Stimulated activated CD8-positive, alpha-beta memory T cell treated with anti-CD3 and anti-CD28 coated beads, Interleukin-15, amount 100 ng/mL, for 48 hours (primary cell): ENCODE measurements at regions not wholly inside any gene's neighbourhood (a gene's known extent, or its start where the extent isn't known, plus 50 kb on each side); places are given as distances from the start of the nearest gene placed in this dataset.

Source experiments
- DNase-seq, 2 donors: peaks; one replicate each; pipeline ENCODE4 v3.0.0-alpha.2; 2020; ENCODE audit warnings: low read depth in 2 of 2

DNA sequence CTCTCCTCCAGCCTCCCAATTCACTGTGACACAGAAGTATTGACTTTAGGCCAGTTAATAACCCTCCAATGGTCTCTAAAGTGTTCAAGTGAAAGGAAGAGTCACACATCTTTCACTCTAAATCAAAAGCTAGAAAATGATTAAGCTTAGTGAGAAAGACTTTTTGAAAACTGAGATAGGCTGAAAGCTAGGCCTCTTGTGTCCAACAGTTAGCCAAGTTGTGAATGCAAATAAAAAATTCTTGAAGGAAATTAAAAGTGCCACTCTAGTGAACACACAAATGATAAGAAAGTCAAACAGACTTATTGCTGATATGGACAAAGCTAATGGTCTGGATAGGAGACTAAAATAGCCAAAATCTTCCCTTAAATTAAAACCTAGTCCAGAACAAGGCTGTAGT is 687.2 kb downstream of the TRIML1 start:
- no peak for DNase-seq

DNA sequence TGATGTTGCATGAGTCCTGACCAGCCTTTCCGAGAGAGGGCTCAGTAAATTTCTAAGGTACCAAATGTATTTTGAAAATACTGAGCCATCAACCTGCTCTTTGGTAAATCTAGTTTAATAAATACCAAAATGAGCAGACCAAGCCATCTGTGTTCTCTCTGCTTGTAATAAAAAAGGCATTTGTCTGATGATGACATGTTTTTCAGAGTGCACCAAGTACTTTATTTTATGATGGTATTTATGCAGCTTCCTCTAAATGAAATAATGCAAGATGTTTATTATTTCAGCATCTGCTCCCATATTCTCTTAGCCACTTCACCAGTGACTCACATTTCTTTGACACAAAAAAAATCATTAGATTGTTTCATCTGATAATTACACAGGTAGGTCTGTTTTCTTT is 700.5 kb downstream of the TRIML1 start:
- DNase-seq, result no peak

DNA sequence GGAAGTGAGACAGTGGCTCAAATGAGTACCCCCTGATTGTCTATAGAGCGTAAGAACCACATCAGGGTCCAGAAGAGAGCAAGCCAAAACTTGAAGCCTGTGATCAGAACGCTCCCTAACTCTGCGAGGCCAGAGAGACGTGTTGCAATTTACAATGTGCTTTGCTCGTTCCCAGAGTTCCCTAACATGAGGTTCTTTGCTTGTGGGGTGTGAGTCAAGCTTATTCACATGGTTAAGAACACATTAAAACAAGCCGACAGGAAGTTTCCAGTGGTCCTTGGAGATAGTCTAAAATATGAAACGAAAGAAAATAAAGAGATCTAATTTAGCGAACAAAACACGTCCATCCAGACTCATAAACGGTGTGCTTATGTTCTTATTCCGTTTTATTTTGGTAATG is 702.3 kb downstream of the TRIML1 start:
- DNase-seq, result no peak

DNA sequence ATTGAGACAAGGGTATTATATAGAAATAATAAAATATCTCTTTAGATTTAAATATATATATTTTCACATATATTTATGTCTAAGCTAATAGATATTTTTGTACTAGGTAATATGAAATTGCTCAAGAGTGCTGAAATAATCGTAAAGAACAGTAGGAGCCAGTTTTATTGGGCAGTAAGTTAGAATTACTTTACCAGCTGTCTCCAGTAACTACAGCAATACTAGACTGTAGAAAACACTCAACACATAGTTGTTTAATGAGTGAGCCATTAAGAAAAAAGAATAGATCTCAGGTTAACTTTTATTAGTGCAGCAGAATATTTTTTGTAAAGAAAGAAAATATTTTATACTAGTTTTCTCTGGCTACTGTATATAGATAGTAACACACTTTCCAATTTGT is 715.2 kb downstream of the TRIML1 start:
- DNase-seq, result no peak

DNA sequence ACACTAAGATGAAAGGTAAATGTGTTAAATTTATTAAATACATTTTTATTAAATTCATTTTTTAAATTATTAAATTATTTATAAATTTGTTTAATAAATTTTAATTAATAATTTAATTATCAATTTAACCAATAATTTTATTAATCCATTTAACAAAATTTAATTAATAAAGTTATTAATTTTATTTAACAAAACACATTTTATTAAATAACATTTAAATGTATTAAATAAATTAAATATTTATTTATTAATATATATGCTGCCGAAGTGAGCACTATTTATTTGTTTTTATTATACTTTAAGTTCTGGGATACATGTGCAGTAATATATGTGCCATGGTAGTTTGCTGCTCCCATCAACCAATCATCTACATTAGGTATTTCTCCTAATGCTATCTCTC is 719.5 kb downstream of the TRIML1 start:
- no peak for DNase-seq

GRCh38 chr4:188864741-188865140 is 725.5 kb downstream of the TRIML1 start:
- DNase-seq, result no peak

DNA sequence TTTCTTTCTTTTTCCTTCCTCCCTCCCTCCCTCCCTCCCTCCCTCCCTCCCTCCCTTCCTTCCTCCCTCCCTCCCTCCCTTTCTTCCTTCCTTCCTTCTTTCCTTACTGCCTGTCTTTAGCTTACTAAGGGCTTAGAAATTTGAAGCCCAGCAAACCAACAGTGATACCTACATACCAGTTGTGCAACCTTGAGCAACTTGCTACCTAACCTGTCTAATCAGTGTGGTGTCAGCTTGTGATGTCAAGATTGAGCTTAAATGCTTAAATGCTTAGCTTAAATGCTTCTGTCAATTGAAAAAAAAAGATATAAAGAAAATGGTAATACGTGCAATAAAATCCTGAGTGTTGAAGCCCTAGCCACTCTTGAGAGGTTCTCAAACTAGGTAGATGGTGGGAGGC is 728.6 kb downstream of the TRIML1 start:
- no peak for DNase-seq

- no peak for DNase-seq
Observed at GRCh38 chr4:188869581-188869980, 730.3 kb downstream of the TRIML1 start.

DNA sequence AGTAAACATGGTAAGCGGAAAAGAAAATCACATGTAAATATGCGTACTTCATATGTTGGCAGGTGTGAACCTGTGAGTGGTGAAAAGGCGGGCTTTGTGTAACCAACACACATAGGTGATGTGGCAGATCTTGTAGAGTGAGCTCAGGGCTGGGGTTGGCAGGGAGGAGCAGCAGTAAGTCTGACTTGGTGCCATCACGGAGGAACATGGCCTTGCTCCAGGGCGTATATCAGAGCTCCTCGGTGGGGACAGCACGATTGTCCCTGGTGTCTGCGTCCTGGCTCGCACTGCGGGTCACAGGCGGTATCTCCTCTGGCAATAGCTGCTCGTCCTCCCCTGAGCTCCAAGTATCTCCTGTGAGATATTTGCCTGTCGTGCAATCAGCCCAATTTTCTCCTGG is 733.6 kb downstream of the TRIML1 start:
- DNase-seq, result no peak

DNA sequence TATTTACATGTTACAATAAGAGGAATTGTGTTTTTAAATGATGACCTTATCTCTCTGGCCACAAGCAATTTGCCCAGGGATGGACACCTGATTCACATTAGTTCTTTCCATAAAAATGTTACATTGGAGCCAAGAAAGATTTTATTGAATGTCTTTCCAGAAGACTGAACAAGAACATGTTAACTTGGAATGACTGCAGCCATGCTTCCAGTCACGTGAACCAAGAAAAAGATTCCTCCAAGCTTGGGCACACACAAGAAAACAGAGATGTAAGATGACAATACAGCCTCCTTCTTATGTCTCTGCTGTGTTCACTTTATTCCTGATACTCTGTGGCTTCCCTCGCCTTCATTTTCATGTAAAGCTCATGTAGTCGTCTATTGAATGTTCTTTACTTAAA is 737.6 kb downstream of the TRIML1 start:
- DNase-seq, result no peak

DNA sequence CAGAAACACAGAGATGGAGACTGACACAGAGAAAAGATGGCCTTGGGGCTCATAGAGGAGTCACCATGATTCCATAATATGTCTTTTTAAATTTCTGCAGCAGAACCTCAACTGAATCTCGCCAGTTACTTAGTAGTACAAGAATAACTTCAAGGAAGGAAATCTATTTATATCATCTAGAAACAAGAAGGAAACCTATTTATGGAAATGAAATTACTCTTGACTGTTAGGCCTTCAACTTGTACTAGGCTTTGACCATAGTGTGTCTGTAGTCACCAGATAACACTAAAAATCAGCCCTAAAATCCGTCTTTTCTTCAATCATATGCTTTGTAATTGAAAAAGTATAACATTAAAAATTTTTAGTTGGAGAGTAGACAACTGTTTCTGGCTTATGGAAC is 740.4 kb downstream of the TRIML1 start:
- DNase-seq, result no peak

DNA sequence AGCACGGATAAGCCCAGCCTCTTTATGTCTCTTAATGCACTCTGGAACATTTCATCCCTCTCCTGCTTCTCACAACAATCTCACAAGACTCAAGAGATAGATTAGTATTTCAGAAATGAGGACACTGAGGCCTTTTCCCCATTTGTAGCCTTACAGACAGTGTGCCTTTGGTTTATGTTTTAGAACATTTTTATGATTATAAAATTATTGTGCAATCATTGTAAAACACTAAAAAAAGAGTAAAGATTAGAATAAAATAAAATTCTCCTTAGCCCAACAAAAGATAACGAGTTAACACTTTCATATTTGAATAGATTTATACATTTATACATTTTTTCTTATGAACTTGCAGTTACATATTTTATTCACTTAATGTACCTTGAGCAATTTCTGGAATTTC is 748.7 kb downstream of the TRIML1 start:
- no peak for DNase-seq

GRCh38 chr4:188892837-188893236 is 753.6 kb downstream of the TRIML1 start:
- DNase-seq, result no peak

DNA sequence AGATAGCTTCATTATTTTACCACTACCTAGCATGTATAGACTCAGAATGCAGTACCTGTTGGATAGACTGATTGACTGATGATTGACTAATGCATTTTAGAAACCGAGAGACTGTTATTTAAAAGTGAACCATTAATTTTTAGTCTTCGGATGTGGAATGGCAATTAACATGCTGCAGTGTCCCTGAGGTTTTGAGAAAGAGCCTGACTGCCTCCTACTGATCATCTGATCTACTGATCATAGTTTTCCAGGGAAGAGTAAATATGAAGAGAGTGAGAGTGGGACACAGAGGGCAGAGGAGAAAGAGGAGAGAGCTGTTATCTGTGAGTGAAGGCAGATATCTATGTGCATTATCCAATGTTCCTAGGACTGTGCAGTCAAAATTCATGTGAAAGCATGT is 764.7 kb downstream of the TRIML1 start:
- DNase-seq, result no peak

DNA sequence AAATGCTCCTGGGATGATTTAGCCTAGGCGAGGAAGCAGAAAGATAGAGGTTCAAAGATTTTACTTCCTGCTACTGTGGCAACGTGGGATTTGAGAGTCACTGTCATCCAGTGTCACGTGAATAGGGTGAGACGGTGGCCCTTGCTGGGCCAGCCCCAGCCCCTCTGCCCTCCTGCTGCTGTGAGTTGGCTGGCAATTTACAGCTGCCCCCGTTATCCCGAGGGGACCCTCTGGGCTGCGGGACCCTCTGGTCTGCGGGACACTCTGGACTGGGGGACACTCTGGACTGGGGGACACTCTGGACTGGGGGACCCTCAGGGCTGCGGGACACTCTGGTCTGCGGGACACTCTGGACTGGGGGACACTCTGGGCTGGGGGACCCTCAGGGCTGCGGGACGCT is 765.4 kb downstream of the TRIML1 start:
- DNase-seq, result no peak

DNA sequence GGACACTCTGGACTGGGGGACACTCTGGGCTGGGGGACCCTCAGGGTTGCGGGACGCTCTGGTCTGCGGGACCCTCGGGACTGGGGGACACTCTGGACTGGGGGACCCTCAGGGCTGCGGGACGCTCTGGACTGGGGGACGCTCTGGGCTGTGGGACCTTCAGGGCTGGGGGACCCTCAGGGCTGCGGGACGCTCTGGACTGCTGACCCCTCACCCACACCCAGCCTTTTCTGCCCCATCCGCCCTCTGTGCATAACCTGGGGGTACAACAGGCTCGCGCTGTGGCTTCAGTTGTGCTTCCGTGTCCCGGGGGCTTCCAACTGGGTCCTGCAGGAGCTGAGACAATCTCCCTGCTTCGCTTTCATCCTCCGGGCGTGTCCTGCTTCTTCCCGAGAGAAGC is 766.0 kb downstream of the TRIML1 start:
- no peak for DNase-seq

DNA sequence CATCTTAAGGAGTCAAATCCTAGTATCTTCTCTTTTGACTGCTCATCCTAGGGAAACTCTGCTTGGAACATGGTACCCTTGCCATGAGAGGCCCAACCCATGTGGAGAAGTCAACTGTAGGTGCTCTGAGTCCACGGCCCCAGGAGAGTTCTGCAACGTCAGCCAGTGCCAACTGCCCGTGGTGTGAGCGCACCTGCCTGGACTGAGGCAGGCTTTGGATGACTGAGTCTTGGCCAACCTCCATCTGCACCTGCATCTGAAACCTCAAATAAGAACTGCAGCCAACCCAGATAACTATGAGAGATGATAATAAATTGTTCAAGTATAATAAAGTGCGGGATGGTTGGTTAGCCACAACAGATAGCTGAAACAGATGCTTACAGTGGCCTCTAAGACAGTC is 772.0 kb downstream of the TRIML1 start:
- no peak for DNase-seq

GRCh38 chr4:188911707-188912106 is 772.5 kb downstream of the TRIML1 start:
- DNase-seq, result no peak

- DNase-seq, result no peak
Observed at GRCh38 chr4:188915175-188915574, 775.9 kb downstream of the TRIML1 start.

GRCh38 chr4:188918787-188919186 is 779.5 kb downstream of the TRIML1 start:
- DNase-seq, result no peak

DNA sequence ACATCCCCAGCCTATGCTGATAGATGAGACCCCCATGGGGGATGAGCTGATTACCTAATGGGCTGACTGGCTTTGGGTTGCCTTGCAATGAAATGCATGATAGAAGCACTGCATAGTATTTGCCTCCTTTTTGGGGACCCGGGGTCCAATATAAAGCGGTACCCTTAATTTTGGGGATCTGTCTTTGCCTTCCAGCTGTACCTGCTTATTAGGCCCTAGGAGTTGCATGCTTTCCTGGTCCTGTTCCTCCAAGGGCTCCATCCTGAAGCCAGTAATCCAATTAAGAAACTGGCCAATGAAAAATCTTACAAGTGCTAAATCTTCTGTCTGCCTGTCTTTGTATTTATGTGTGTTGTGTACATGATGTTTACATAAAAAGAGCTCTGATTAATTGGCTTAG is 791.6 kb downstream of the TRIML1 start:
- no peak for DNase-seq

DNA sequence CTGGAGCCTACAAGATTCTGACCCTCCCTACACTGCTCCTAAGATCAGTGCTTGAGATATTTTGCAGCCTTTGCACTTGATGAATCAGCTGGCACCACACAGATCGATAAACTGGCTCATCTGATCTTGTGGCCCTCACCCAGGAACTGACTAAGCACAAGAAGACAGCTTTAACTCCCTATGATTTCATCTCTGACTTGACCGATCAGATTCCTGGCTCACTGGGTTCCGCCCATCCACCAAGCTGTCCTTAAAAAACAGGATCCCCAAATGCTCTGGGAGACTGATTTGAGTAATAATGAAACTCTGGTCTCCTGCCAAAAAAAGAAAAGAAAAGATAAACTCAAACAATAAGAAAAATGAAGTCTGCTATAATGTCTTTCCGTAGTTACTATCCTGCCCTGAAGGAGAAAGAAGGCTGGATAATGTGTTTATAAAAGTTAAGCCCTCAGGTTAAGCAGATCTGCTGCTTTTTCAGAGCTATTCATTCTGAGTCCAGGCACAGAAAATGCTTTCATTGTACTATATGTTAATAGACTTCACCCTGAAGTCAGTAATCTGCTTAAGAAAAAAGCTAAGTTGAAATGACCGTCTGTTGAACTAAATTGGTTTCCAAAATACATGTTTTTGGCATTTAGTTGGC is 795.2 kb downstream of the TRIML1 start:
- no peak for DNase-seq

GRCh38 chr4:188941524-188942119 is 802.4 kb downstream of the TRIML1 start:
- no peak for DNase-seq

DNA sequence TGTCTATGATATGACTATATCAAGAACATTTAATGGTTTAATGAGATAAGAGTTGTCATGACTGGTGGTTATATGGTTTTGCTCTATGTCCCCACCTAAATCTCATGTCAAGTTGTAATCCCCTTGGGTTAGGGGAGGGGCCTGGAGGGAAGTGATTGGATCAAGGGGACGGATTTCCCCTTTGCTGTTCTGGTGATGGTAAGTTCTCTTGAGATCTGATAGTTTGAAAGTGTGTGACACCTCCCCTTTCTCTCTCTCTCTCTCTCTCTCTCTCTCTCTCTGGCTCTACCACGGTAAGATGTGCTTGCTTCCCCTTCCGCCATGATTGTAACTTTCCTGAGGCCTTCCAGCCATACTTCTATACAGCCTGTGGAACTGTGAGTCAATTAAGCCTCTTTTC is 803.4 kb downstream of the TRIML1 start:
- no peak for DNase-seq
